ENCODE measurements at regions not wholly inside any gene's neighbourhood (a gene's known extent, or its start where the extent isn't known, plus 50 kb on each side); places are given as distances from the start of the nearest gene placed in this dataset.

GRCh38 chr22:34709641-34710040 lies 356.3 kb upstream of the ISX start:
- TF ChIP-seq POLR2A (IDR thresholded peaks at IDR 0.05; ENCODE audit: low read length), result no peak
- TF ChIP-seq GATA1 (IDR thresholded peaks at IDR 0.05; ENCODE audit: low read depth, low read length), result no peak
- DNase-seq, result no peak

GRCh38 chr22:34722901-34723300 lies 343.1 kb upstream of the ISX start:
- no peak for DNase-seq
- TF ChIP-seq GATA1 (IDR thresholded peaks at IDR 0.05; ENCODE audit: low read depth, low read length) (no peak), POLR2A (IDR thresholded peaks at IDR 0.05; ENCODE audit: low read length) (no peak)

- DNase-seq, result no peak
- TF ChIP-seq POLR2A (IDR thresholded peaks at IDR 0.05; ENCODE audit: low read length) (no peak), GATA1 (IDR thresholded peaks at IDR 0.05; ENCODE audit: low read depth, low read length) (no peak)
Measured at GRCh38 chr22:34736081-34736480, 329.9 kb upstream of the ISX start.

- TF ChIP-seq POLR2A (IDR thresholded peaks at IDR 0.05; ENCODE audit: low read length) (no peak), GATA1 (IDR thresholded peaks at IDR 0.05; ENCODE audit: low read depth, low read length) (no peak)
- DNase-seq, result no peak
Measured at GRCh38 chr22:34738661-34739400, 327.1 kb upstream of the ISX start.

- DNase-seq, result no peak
- no peak for TF ChIP-seq POLR2A (IDR thresholded peaks at IDR 0.05; ENCODE audit: low read length)
- TF ChIP-seq GATA1 (IDR thresholded peaks at IDR 0.05; ENCODE audit: low read depth, low read length), result no peak
Measured at GRCh38 chr22:34743110-34743751, 322.7 kb upstream of the ISX start.

- TF ChIP-seq POLR2A (IDR thresholded peaks at IDR 0.05; ENCODE audit: low read length), result no peak
- no peak for TF ChIP-seq GATA1 (IDR thresholded peaks at IDR 0.05; ENCODE audit: low read depth, low read length)
- no peak for DNase-seq
Measured at GRCh38 chr22:34760276-34761008, 305.5 kb upstream of the ISX start.

GRCh38 chr22:34761111-34761510 lies 304.8 kb upstream of the ISX start:
- DNase-seq, result no peak
- TF ChIP-seq GATA1 (IDR thresholded peaks at IDR 0.05; ENCODE audit: low read depth, low read length) (no peak), POLR2A (IDR thresholded peaks at IDR 0.05; ENCODE audit: low read length) (no peak)

- DNase-seq, result no peak
- TF ChIP-seq POLR2A (IDR thresholded peaks at IDR 0.05; ENCODE audit: low read length) (no peak), GATA1 (IDR thresholded peaks at IDR 0.05; ENCODE audit: low read depth, low read length) (no peak)
Measured at GRCh38 chr22:34763496-34763895, 302.5 kb upstream of the ISX start.

- TF ChIP-seq GATA1 (IDR thresholded peaks at IDR 0.05; ENCODE audit: low read depth, low read length) (no peak), POLR2A (IDR thresholded peaks at IDR 0.05; ENCODE audit: low read length) (no peak)
- no peak for DNase-seq
Measured at GRCh38 chr22:34765115-34765514, 300.8 kb upstream of the ISX start.

GRCh38 chr22:34769361-34769760 lies 296.6 kb upstream of the ISX start:
- TF ChIP-seq GATA1 (IDR thresholded peaks at IDR 0.05; ENCODE audit: low read depth, low read length) (no peak), POLR2A (IDR thresholded peaks at IDR 0.05; ENCODE audit: low read length) (no peak)
- DNase-seq, result no peak

GRCh38 chr22:34776817-34777216 lies 289.1 kb upstream of the ISX start:
- DNase-seq, result no peak
- no peak for TF ChIP-seq GATA1 (IDR thresholded peaks at IDR 0.05; ENCODE audit: low read depth, low read length)
- TF ChIP-seq POLR2A (IDR thresholded peaks at IDR 0.05; ENCODE audit: low read length), result no peak

GRCh38 chr22:34781681-34782080 lies 284.3 kb upstream of the ISX start:
- no peak for DNase-seq
- TF ChIP-seq POLR2A (IDR thresholded peaks at IDR 0.05; ENCODE audit: low read length) (no peak), GATA1 (IDR thresholded peaks at IDR 0.05; ENCODE audit: low read depth, low read length) (no peak)

- TF ChIP-seq GATA1 (IDR thresholded peaks at IDR 0.05; ENCODE audit: low read depth, low read length) (no peak), POLR2A (IDR thresholded peaks at IDR 0.05; ENCODE audit: low read length) (no peak)
- DNase-seq, result no peak
Measured at GRCh38 chr22:34783436-34783835, 282.5 kb upstream of the ISX start.

GRCh38 chr22:34784056-34784455 lies 281.9 kb upstream of the ISX start:
- no peak for DNase-seq
- no peak for TF ChIP-seq GATA1 (IDR thresholded peaks at IDR 0.05; ENCODE audit: low read depth, low read length)
- no peak for TF ChIP-seq POLR2A (IDR thresholded peaks at IDR 0.05; ENCODE audit: low read length)

Measured in erythroblast (primary cell).